ENCODE measurements at regions not wholly inside any gene's neighbourhood (a gene's known extent, or its start where the extent isn't known, plus 50 kb on each side); places are given as distances from the start of the nearest gene placed in this dataset.
"Not testable (repeated sequence)": the region's sequence is repeated elsewhere in the genome, so short reads cannot be mapped to it uniquely, and the experiment has no call there.

DNA sequence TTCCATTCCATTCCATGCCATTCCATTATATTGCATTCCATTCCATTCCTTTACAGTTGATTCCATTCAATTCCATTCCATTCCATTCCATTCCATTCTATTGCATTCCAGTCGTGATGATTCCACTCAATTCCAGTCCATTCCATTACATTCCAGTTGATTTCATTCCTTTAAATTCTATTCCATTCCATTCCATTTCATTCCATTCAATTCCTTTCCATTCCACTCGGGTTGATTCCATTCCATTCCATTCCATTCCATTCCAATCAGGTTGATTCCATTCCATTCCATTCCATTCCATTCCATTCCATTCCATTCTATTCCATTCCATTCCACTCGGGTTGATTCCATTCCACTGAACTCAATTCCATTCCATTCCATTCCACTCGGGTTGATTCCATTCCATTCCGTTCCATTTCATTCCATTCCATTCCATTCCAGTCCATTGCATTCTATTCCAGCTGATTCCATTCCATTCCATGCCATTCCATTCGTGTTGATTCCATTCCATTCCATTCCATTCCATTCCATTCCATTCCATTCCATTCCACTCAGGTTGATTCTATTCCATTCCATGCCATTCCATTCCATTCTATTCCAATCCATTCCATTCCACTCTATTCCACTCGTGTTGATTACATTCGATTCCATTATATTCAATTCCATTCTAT, 1137.6 kb downstream of the RPIA start:
- H3K9me3 ChIP-seq (ENCODE audit: control insufficient read depth in 2 of 2, insufficient read depth in 1 of 2, low read length in 1 of 2) = peaks cover 0 to 16% of the 10 kb centered on the region in 2 donors
- not testable (repeated sequence) for H3K4me3 ChIP-seq (ENCODE audit: low read length in 2 of 2); H3K27me3 ChIP-seq (ENCODE audit: control insufficient read depth in 2 of 2, insufficient read depth in 1 of 2, low read length in 1 of 2); DNase-seq (ENCODE audit: low read depth in 6 of 9, low spot score in 9 of 9); H3K27ac ChIP-seq (ENCODE audit: low read depth in 1 of 2, low read length in 1 of 2); H3K36me3 ChIP-seq (ENCODE audit: control insufficient read depth in 2 of 2, insufficient read depth in 2 of 2, low read length in 1 of 2); H3K4me1 ChIP-seq (ENCODE audit: control insufficient read depth in 2 of 2, insufficient read depth in 2 of 2, low read length in 2 of 2)
- 65% methylated on average over 8 of the region's 8 CpGs for WGBS

- no peak overlapping the region for H3K4me3 ChIP-seq (ENCODE audit: low read length in 2 of 2)
- H3K9me3 ChIP-seq (ENCODE audit: control insufficient read depth in 2 of 2, insufficient read depth in 1 of 2, low read length in 1 of 2) = peaks cover 0 to 17% of the 10 kb centered on the region in 2 donors
- H3K27ac ChIP-seq (ENCODE audit: low read depth in 1 of 2, low read length in 1 of 2) = no peak overlapping the region
- peak in 1 of 9 donors; percentile 55 for DNase-seq (ENCODE audit: low read depth in 6 of 9, low spot score in 9 of 9)
- H3K36me3 ChIP-seq (ENCODE audit: control insufficient read depth in 2 of 2, insufficient read depth in 2 of 2, low read length in 1 of 2) = no peaks in the 10 kb centered on the region
- H3K4me1 ChIP-seq (ENCODE audit: control insufficient read depth in 2 of 2, insufficient read depth in 2 of 2, low read length in 2 of 2) = no peaks in the 10 kb centered on the region
- H3K27me3 ChIP-seq (ENCODE audit: control insufficient read depth in 2 of 2, insufficient read depth in 1 of 2, low read length in 1 of 2) = no peaks in the 10 kb centered on the region
- 76% methylated on average over 6 of the region's 6 CpGs for WGBS
Measured at GRCh38 chr2:89829828-89830227, 1138.4 kb downstream of the RPIA start.

- H3K4me1 ChIP-seq (ENCODE audit: control insufficient read depth in 2 of 2, insufficient read depth in 2 of 2, low read length in 2 of 2); H3K27ac ChIP-seq (ENCODE audit: low read depth in 1 of 2, low read length in 1 of 2); DNase-seq (ENCODE audit: low read depth in 6 of 9, low spot score in 9 of 9); H3K4me3 ChIP-seq (ENCODE audit: low read length in 2 of 2); H3K27me3 ChIP-seq (ENCODE audit: control insufficient read depth in 2 of 2, insufficient read depth in 1 of 2, low read length in 1 of 2); H3K36me3 ChIP-seq (ENCODE audit: control insufficient read depth in 2 of 2, insufficient read depth in 2 of 2, low read length in 1 of 2): not testable (repeated sequence)
- 75% methylated on average over 14 of the region's 14 CpGs for WGBS
- H3K9me3 ChIP-seq (ENCODE audit: control insufficient read depth in 2 of 2, insufficient read depth in 1 of 2, low read length in 1 of 2) = peaks cover 0 to 18% of the 10 kb centered on the region in 2 donors
Measured at GRCh38 chr2:89830341-89831218, 1139.1 kb downstream of the RPIA start.

GRCh38 chr2:89831641-89832498, 1140.4 kb downstream of the RPIA start:
- no peaks in the 10 kb centered on the region for H3K36me3 ChIP-seq (ENCODE audit: control insufficient read depth in 2 of 2, insufficient read depth in 2 of 2, low read length in 1 of 2)
- WGBS = 80% methylated on average over 17 of the region's 17 CpGs
- no peaks in the 10 kb centered on the region for H3K27me3 ChIP-seq (ENCODE audit: control insufficient read depth in 2 of 2, insufficient read depth in 1 of 2, low read length in 1 of 2)
- peak in 2 of 9 donors; percentile 28 to 53 for DNase-seq (ENCODE audit: low read depth in 6 of 9, low spot score in 9 of 9)
- no peaks in the 10 kb centered on the region for H3K4me1 ChIP-seq (ENCODE audit: control insufficient read depth in 2 of 2, insufficient read depth in 2 of 2, low read length in 2 of 2)
- peaks cover 0 to 15% of the 10 kb centered on the region in 2 donors for H3K9me3 ChIP-seq (ENCODE audit: control insufficient read depth in 2 of 2, insufficient read depth in 1 of 2, low read length in 1 of 2)
- H3K4me3 ChIP-seq (ENCODE audit: low read length in 2 of 2) = no peak overlapping the region
- no peak overlapping the region for H3K27ac ChIP-seq (ENCODE audit: low read depth in 1 of 2, low read length in 1 of 2)

DNA sequence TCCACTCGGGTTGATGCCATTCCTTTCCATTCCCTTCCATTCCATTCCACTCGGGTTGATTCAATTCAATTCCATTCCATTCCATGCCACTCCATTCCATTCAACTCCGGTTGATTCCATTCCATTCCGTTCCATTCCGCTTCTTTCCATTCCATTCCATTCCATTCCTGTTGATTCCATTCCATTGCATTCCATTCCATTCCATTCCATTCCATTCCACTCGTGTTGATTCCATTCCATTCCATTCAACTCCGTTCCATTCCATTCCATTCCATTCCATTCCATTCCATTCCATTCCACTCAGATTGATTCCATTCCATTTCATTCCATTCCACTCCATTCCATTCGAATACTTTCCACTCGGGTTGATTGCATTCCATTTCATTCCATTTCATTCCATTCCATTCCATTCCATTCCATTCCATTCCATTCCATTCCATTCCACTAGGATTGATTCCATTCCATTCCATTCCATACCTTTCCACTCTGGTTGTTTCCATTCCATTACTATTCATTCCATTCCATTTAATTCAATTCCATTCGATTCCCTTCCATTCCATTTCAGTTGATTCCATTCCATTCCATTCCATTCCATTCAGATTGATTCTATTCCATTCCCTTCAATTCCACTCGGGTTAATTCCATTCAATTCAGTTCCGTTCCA, 1141.8 kb downstream of the RPIA start:
- Histone ChIP-seq H3K27me3 (ENCODE audit: control insufficient read depth in 2 of 2, insufficient read depth in 1 of 2, low read length in 1 of 2) (no peaks in the 10 kb centered on the region), H3K27ac (ENCODE audit: low read depth in 1 of 2, low read length in 1 of 2) (no peak overlapping the region), H3K4me3 (ENCODE audit: low read length in 2 of 2) (no peak overlapping the region), H3K4me1 (ENCODE audit: control insufficient read depth in 2 of 2, insufficient read depth in 2 of 2, low read length in 2 of 2) (no peaks in the 10 kb centered on the region), H3K36me3 (ENCODE audit: control insufficient read depth in 2 of 2, insufficient read depth in 2 of 2, low read length in 1 of 2) (no peaks in the 10 kb centered on the region), H3K9me3 (ENCODE audit: control insufficient read depth in 2 of 2, insufficient read depth in 1 of 2, low read length in 1 of 2) (peaks cover 0 to 19% of the 10 kb centered on the region in 2 donors)
- peak in 1 of 9 donors; percentile 59 for DNase-seq (ENCODE audit: low read depth in 6 of 9, low spot score in 9 of 9)
- 80% methylated on average over 12 of the region's 12 CpGs for WGBS

DNA sequence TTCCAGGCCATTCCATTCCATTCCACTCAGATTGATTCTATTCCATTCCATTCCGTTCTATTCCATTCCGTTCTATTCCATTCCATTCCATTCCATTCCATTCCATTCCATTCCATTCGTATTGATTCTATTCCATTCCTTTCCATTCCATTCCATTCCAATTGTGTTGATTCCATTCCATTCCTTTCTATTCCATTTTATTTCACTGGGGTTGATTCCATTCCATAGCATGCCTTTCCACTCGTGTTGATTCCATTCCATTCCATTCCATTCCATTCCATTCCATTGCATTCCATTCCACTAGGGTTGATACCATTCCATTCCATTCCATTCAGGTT, 1142.3 kb downstream of the RPIA start:
- peaks cover 0 to 19% of the 10 kb centered on the region in 2 donors for H3K9me3 ChIP-seq (ENCODE audit: control insufficient read depth in 2 of 2, insufficient read depth in 1 of 2, low read length in 1 of 2)
- H3K27ac ChIP-seq (ENCODE audit: low read depth in 1 of 2, low read length in 1 of 2) = no peak overlapping the region
- no peak overlapping the region for H3K4me3 ChIP-seq (ENCODE audit: low read length in 2 of 2)
- no peaks in the 10 kb centered on the region for H3K4me1 ChIP-seq (ENCODE audit: control insufficient read depth in 2 of 2, insufficient read depth in 2 of 2, low read length in 2 of 2)
- DNase-seq (ENCODE audit: low read depth in 6 of 9, low spot score in 9 of 9) = peak in 3 of 9 donors; percentile 31 to 69 (median 37)
- WGBS = 78% methylated on average over 4 of the region's 4 CpGs
- H3K36me3 ChIP-seq (ENCODE audit: control insufficient read depth in 2 of 2, insufficient read depth in 2 of 2, low read length in 1 of 2) = no peaks in the 10 kb centered on the region
- H3K27me3 ChIP-seq (ENCODE audit: control insufficient read depth in 2 of 2, insufficient read depth in 1 of 2, low read length in 1 of 2) = no peaks in the 10 kb centered on the region

- Histone ChIP-seq H3K27ac (ENCODE audit: low read depth in 1 of 2, low read length in 1 of 2) (no peak overlapping the region), H3K9me3 (ENCODE audit: control insufficient read depth in 2 of 2, insufficient read depth in 1 of 2, low read length in 1 of 2) (peaks cover 0 to 16% of the 10 kb centered on the region in 2 donors), H3K27me3 (ENCODE audit: control insufficient read depth in 2 of 2, insufficient read depth in 1 of 2, low read length in 1 of 2) (no peaks in the 10 kb centered on the region), H3K4me1 (ENCODE audit: control insufficient read depth in 2 of 2, insufficient read depth in 2 of 2, low read length in 2 of 2) (no peaks in the 10 kb centered on the region), H3K4me3 (ENCODE audit: low read length in 2 of 2) (no peak overlapping the region), H3K36me3 (ENCODE audit: control insufficient read depth in 2 of 2, insufficient read depth in 2 of 2, low read length in 1 of 2) (no peaks in the 10 kb centered on the region)
- no peak for DNase-seq (ENCODE audit: low read depth in 6 of 9, low spot score in 9 of 9)
- 78% methylated on average over 7 of the region's 7 CpGs for whole genome bisulfite sequencing
Measured at GRCh38 chr2:89834306-89834705, 1142.8 kb downstream of the RPIA start.

DNA sequence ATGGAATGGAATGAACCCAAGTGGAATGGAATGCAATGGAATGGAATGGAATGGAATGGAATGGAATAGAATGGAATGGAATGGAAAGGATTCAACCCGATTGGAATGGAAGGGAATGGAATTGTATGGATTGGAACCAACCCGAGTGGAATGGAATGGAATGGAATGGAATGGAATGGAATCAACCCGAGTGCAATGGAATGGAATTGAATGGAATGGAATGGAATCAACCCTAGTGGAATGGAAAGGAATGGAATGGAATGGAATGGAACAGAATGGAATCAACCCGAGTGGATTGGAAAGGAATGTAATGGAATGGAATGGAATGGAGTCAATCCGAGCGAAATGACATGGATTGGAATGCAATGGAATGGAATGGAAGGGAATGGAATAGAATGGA, 1144.9 kb downstream of the RPIA start:
- not testable (repeated sequence) for H3K4me3 ChIP-seq (ENCODE audit: low read length in 2 of 2); H3K36me3 ChIP-seq (ENCODE audit: control insufficient read depth in 2 of 2, insufficient read depth in 2 of 2, low read length in 1 of 2); H3K4me1 ChIP-seq (ENCODE audit: control insufficient read depth in 2 of 2, insufficient read depth in 2 of 2, low read length in 2 of 2); H3K27me3 ChIP-seq (ENCODE audit: control insufficient read depth in 2 of 2, insufficient read depth in 1 of 2, low read length in 1 of 2); H3K27ac ChIP-seq (ENCODE audit: low read depth in 1 of 2, low read length in 1 of 2)
- H3K9me3 ChIP-seq (ENCODE audit: control insufficient read depth in 2 of 2, insufficient read depth in 1 of 2, low read length in 1 of 2) = peaks cover 3 to 13% of the 10 kb centered on the region in 2 donors
- peak in 6 of 9 donors; percentile 54 to 80 (median 58) for DNase-seq (ENCODE audit: low read depth in 6 of 9, low spot score in 9 of 9)
- 75% methylated on average over 6 of the region's 6 CpGs for WGBS
